NCI-H2081 treated with DMSO at 0.1 percent for 48 hours (cell line): ENCODE measurements at regions not wholly inside any gene's neighbourhood (a gene's known extent, or its start where the extent isn't known, plus 50 kb on each side); places are given as distances from the start of the nearest gene placed in this dataset.
"Not testable (repeated sequence)": the region's sequence is repeated elsewhere in the genome, so short reads cannot be mapped to it uniquely, and the experiment has no call there.

Experiments
- DNase-seq: peaks from one replicate; lab custom pipeline; 2025; lab: John Stamatoyannopoulos, UW

GRCh38 chr4:27728892-27729291 lies 868.3 kb downstream of the STIM2 start:
- no peak for DNase-seq

- no peak for DNase-seq
Measured at GRCh38 chr4:27742816-27743215, 882.2 kb downstream of the STIM2 start.

DNA sequence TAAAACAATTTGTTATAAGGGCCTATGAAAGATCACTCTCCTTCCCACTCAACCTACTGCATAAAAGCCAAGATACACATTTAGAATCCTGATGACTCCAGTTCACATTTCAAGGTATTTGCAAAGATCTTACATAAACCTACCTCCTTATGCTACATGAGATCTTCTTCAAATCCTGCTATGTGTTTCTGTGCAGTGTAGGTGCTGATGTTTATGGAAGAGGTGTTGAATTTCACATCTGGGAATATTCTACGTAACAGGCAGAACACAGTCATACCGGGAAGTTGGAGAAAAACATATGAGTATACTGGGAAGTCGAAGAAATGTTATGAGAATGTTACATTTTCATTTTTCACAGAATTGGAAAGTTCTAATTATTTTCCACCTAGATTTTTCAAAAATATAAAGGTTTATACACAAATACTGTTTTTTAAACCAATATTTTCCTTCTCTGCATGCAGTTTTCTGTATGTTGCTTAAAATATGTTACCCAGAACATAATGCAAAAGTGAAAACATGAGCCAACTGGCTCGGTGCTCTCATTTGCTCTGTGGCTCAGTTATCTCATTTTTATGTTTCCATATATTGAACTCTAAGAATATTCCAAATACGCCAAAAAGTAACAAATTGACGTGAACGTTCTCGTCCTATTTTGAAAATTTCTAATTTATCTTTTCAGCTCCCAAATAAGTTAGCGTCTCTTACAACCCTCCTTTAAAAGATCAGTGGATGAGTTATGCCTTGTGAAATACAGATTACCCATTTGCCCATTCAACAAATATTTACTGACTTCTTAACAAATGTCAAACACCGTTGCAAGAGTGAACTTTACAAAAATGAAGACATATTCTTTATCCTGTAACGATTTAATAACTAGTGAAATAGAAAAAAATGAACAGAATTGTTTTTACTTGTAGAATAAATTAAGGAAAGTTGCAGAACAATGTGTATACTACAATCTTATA lies 899.3 kb downstream of the STIM2 start:
- no peak for DNase-seq

DNA sequence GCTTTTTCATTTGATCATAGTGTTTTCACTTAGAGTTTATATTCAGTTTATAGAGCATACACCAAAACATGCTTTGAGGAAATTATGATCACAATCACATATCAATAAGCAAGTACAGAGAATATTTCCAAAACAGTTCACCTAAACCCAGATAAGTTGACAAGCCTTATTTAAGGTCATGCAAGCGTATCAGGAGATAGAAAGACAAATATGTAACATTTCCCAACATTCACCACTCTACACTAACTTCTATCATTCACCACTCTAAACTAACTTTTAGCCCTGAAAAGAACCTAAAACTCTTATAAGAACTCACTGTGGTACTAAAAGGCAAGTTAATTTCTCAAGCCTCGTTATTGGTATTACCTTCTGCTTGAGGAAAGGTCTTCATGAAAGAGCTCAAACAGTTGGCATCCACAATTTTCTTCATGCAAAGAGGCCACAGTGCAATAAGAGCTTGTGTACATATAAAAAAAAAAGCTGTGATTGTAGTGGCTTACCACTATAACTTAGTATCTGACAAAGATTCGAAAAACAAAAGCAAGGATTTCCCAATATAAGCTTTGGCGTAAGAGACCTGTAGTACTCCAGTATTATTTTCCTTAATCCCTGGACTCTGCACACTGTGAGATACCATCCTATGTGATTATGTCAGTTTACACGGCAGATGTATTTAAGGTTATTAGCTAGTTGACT lies 903.3 kb downstream of the STIM2 start:
- DNase-seq = no peak

DNA sequence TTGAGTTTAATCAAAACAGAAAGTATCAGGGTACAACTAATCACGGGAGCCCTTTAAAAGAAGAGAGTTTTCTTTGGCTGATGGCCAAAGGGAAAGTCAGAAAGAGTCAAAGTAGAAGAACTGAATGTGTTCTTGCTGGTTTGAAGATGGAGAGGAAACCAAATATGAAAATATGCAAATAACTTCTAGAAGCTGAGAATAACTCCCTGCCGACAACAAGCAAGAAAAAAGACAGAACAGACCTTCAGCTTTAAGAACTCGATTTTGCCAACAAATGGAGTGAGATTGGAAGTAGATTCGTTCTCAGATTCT lies 903.8 kb downstream of the STIM2 start:
- DNase-seq = no peak

GRCh38 chr4:27770895-27771294 lies 910.3 kb downstream of the STIM2 start:
- DNase-seq = no peak

- DNase-seq = no peak
Measured at GRCh38 chr4:27775156-27775555, 914.5 kb downstream of the STIM2 start.

DNA sequence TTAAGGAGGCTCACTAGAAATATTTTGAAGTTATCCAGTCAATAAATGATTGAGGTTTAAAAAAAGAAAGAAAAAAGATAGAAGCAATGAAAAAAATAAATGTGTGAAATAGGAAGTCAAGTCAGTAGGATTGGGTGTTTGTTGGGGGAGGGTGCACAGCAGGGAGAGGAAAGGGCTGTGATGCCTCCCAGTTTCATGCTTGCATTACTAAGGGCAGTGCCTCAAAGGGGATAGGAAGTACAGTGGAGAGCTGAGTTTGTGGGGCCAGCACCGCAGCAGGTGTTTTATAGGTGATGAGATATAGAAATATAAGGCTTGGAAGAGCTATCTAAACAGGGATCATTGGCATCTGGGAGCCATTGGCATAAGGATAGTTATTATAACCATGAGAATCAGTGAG lies 919.2 kb downstream of the STIM2 start:
- no peak for DNase-seq

DNA sequence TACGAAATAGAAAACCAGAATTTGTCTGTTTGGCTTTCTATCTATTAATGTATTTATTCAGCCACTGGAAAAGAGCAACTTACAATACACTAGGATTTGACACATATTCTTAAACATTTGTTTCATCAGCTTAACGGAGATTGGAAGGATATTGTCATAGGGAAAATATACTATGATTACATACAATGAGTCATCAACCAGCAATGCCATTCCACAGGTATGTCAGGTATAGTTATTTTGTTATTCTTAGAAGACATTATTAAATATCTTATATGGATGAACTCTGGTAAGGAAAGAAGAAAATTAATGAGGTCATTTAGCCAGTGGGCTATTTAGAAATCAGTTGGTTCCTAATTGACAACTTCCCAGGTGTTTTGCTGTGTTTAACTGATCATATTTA lies 926.6 kb downstream of the STIM2 start:
- DNase-seq = no peak

- DNase-seq = no peak
Measured at GRCh38 chr4:27789773-27790172, 929.1 kb downstream of the STIM2 start.

- DNase-seq = no peak
Measured at GRCh38 chr4:27790911-27791310, 930.3 kb downstream of the STIM2 start.

DNA sequence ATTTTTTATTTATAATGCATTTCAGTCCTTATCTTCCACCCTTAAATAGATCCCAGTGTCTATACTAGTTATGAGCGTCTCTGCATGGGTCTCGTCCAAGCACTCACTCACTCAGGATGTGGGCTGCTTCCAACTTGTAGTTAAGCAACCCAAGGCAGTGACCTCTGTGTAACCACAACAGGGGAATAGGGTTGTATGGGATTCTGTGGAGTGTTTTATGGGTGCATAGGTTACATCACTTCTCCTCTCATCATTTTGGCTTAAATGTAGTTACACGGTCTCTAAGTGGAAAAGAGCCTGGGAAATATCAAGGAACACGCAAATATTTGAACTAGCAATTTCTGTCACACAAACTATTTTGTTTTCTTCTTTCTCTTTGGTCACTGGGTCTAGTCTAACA lies 931.0 kb downstream of the STIM2 start:
- DNase-seq = no peak

DNA sequence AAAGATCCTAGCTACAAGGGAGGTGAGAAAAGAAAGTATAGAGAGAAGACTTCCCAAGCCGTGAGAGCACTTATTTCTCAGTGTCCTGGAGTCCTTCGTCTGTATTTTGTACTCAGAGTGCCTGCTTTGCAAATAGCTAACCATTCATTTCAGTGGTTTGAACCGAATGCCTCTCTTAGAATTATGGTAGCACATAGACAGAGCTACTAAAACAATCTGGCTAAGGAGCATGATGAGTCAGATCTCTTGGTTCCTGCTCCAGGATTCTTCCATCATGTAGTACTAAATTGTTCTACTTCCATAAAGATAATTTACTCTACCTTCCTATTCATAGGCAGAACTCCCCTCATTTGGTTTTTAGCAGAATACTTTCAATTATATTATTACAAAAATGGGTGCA lies 946.6 kb downstream of the STIM2 start:
- DNase-seq = no peak

GRCh38 chr4:27811948-27812347 lies 951.3 kb downstream of the STIM2 start:
- no peak for DNase-seq

- DNase-seq = not testable (repeated sequence)
Measured at GRCh38 chr4:27813226-27813625, 952.6 kb downstream of the STIM2 start.

DNA sequence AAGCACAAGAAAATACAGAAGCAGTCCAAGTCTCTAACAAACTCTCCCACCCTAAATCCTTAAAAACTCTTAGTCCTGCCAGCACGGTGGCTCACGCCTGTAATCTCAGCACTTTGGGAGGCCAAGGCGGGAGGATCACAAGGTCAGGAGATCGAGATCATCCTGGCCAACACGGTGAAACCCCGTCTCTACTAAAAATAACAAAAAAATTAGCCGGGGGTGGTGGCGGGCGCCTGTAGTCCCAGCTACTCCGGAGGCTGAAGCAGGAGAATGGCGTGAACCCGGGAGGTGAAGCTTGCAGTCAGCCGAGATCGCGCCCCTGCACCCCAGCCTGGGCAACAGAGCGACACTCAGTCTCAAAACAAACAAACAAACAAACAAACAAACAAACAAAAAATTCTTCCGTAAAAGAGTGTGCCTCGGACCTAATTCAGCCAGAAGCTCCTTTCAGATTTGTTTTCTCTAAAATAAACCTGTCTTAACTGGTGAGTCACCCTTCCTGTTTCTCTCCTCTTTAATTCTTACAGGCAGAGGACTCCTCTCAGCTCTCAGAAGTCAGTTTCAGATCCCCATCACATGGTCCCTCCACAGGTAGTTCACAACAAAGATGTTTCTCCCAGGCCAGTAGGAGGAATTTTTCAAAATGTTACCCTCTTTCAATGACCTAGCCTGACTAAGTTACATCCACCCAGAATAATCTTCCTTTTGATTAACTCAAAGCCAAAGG lies 953.2 kb downstream of the STIM2 start:
- not testable (repeated sequence) for DNase-seq

DNA sequence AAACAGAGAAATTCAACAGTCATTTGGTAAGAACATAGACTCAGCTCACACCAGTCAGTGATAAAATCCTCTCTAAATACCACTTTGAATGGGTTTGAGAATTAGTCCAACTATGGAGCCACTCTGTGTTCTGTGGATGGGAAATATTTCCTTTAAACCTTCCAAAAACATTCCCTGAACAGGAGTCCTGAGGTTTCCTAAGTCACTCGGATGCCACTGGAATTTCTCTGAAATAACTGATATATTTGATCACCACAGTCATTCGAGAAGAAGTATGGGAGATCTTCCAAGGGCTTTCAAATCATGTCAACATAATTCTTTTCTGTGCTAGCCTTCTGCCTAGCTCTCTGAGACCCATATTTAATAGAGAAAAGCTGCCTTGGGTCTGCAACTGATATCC lies 958.6 kb downstream of the STIM2 start:
- no peak for DNase-seq

GRCh38 chr4:27828843-27829242 lies 968.2 kb downstream of the STIM2 start:
- DNase-seq = no peak

- DNase-seq = no peak
Measured at GRCh38 chr4:27830251-27830650, 969.6 kb downstream of the STIM2 start.

DNA sequence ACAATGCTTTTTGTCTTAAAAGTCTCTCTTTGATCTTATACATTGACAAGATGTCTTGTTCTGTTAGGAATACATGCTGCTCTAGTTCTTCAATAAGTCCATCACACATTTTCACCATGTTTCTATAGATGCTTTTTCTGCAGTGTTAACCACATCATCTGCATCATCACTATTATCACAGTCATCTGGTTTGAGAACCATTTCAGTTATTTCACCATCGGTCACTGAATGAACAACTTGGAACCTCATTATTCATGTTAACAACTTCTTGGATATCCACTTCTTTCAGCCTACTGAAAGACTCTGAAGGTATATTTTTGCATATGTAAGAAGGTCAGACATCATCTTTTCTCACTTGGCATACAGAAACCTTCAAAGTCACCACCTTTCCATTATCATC lies 975.2 kb downstream of the STIM2 start:
- no peak for DNase-seq

DNA sequence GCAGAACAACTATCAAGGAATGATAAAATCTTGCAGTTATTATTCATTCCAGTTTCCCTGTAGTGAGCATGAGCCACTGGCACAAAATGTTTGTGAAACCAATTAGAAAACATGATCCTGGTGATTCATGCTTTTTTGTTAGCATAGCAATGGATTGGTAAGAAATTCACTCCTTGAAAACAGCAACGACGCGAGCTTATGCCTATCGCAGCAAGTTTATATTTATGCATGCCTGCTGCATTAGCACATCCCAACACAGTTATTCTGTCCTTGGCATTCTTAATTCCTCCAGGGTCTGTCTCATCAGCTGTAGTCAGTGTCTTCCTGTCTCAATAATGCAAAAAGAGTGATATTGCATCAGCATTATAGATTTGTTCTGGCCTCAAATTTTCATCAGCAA lies 975.9 kb downstream of the STIM2 start:
- no peak for DNase-seq

GRCh38 chr4:27843776-27844175 lies 983.1 kb downstream of the STIM2 start:
- DNase-seq = no peak

DNA sequence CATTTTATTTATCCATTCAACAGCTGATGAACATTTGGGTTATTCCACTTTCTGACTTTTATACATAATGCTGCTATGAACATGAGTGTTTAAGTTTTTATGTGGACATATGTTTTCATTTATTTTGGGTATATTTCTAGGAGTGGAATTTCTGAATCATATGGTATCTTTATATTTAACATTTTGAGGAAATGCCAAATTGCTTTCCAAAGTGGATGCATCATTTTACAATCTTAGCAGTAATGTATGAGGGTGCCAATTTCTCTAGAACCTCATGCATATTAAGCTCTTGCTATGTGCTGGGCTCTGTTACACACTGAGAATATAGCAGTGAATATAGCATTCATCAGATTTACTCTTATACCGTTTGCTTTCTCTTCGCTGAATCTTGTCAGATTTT lies 983.7 kb downstream of the STIM2 start:
- DNase-seq = no peak
